ENCODE measurements at regions not wholly inside any gene's neighbourhood (a gene's known extent, or its start where the extent isn't known, plus 50 kb on each side); places are given as distances from the start of the nearest gene placed in this dataset.

DNA sequence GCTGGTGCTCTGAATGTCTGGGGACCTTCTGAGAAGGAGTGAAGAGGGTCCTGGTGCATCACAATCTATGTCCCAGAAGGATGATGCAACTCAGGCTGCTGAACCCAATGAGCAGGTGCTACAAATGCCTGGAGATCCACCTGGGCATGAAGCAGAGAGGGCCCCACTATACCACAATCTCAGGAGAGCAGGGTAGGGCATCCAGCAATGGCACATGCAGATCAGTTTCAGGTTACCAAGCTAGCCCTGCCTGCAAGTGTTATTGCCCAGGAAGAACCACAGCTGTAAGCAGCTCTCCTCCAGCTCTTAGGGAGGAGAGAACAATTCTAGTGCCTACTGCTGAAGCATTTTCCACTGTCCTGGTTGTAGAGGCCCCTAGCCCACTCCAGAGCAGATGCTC is 389.2 kb upstream of the TNC start:
- BruUV-seq (replicated peaks) = no TSS peak
- Histone ChIP-seq H3K27ac (ENCODE audit: low read length) (no peak overlapping the region), H3K9me3 (ENCODE audit: control insufficient read depth, insufficient read depth, low read depth, low read length) (no peaks in the 10 kb centered on the region), H3K4me3 (ENCODE audit: low read depth in 2 of 2, low read length in 2 of 2) (no peak overlapping the region), H3K36me3 (ENCODE audit: control insufficient read depth, insufficient read depth, low read length) (no peaks in the 10 kb centered on the region), H3K27me3 (ENCODE audit: control insufficient read depth, insufficient read depth, low read length) (no peaks in the 10 kb centered on the region), H3K4me1 (ENCODE audit: control insufficient read depth, insufficient read depth, low read length) (no peaks in the 10 kb centered on the region)
- DNase-seq (ENCODE audit: low read depth, low spot score) = no peak
- intact Hi-C loops (cut with micrococcal nuclease; ENCODE audit: unreplicated experiment) (no loop called here), in situ Hi-C loops (cut with HindIII; ENCODE audit: low pct_unique_long_range_greater_than_20kb, low sequenced_read_pairs) (no loop called here)
- no peak for ATAC-seq
- ChIA-PET CTCF (no interaction called here), POLR2A (no interaction called here)
- TF ChIP-seq, protein P1, sequence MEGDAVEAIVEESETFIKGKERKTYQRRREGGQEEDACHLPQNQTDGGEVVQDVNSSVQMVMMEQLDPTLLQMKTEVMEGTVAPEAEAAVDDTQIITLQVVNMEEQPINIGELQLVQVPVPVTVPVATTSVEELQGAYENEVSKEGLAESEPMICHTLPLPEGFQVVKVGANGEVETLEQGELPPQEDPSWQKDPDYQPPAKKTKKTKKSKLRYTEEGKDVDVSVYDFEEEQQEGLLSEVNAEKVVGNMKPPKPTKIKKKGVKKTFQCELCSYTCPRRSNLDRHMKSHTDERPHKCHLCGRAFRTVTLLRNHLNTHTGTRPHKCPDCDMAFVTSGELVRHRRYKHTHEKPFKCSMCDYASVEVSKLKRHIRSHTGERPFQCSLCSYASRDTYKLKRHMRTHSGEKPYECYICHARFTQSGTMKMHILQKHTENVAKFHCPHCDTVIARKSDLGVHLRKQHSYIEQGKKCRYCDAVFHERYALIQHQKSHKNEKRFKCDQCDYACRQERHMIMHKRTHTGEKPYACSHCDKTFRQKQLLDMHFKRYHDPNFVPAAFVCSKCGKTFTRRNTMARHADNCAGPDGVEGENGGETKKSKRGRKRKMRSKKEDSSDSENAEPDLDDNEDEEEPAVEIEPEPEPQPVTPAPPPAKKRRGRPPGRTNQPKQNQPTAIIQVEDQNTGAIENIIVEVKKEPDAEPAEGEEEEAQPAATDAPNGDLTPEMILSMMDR (IDR thresholded peaks at IDR 0.05) = no peak
- TF ChIP-seq TCF7L2 (IDR thresholded peaks at IDR 0.05; ENCODE audit: low read depth, low read length) (no peak), SIN3A (IDR thresholded peaks at IDR 0.05; ENCODE audit: borderline replicate concordance, insufficient read depth, low read depth, low read length) (no peak), POLR2AphosphoS5 (IDR thresholded peaks at IDR 0.05; ENCODE audit: low read depth, low read length) (no peak), REST (IDR thresholded peaks at IDR 0.05; ENCODE audit: insufficient read depth in 1 of 2, low read depth in 2 of 2, low read length in 1 of 2) (no peak)

DNA sequence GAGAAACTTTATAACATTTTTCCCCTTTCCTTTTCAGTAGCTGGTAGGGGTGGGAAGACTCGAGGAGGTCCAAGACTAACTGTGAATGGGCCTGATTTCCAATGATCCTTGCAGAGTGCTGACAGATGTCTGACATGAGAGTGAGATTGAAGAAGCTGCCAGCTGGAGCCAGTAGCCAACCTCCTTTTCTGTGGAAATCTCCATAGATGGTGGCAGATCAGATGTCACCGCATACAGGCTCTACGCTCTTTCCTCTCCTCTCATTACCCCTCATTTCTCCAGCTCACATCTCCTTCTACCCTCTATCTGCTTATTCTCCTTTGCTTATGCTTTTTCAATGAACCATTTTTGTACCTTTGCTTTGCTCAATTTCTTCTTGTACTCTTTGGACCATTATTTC is 395.2 kb upstream of the TNC start:
- POLR2A ChIA-PET = no interaction called here
- intact Hi-C loops (cut with micrococcal nuclease; ENCODE audit: unreplicated experiment) = no loop called here
- no TSS peak for BruUV-seq (replicated peaks)
- in situ Hi-C loops (cut with HindIII; ENCODE audit: low pct_unique_long_range_greater_than_20kb, low sequenced_read_pairs) = no loop called here
- Histone ChIP-seq H3K27me3 (ENCODE audit: control insufficient read depth, insufficient read depth, low read length) (no peaks in the 10 kb centered on the region), H3K4me3 (ENCODE audit: low read depth in 2 of 2, low read length in 2 of 2) (no peak overlapping the region), H3K36me3 (ENCODE audit: control insufficient read depth, insufficient read depth, low read length) (no peaks in the 10 kb centered on the region), H3K9me3 (ENCODE audit: control insufficient read depth, insufficient read depth, low read depth, low read length) (no peaks in the 10 kb centered on the region), H3K4me1 (ENCODE audit: control insufficient read depth, insufficient read depth, low read length) (no peaks in the 10 kb centered on the region), H3K27ac (ENCODE audit: low read length) (no peak overlapping the region)
- ATAC-seq (no peak), DNase-seq (ENCODE audit: low read depth, low spot score) (no peak)
- TF ChIP-seq TCF7L2 (IDR thresholded peaks at IDR 0.05; ENCODE audit: low read depth, low read length) = no peak
- TF ChIP-seq SIN3A (IDR thresholded peaks at IDR 0.05; ENCODE audit: borderline replicate concordance, insufficient read depth, low read depth, low read length) = no peak
- TF ChIP-seq POLR2AphosphoS5 (IDR thresholded peaks at IDR 0.05; ENCODE audit: low read depth, low read length) = no peak
- TF ChIP-seq, protein P1 (IDR thresholded peaks at IDR 0.05) = no peak
- TF ChIP-seq REST (IDR thresholded peaks at IDR 0.05; ENCODE audit: insufficient read depth in 1 of 2, low read depth in 2 of 2, low read length in 1 of 2) = no peak
- CTCF ChIA-PET = interaction anchor here (0.5 kb wide), 1 partner anchor 851 kb away, joined by 3 read pairs; no protein-coding TSS in a partner anchor
